ENCODE measurements at regions not wholly inside any gene's neighbourhood (a gene's known extent, or its start where the extent isn't known, plus 50 kb on each side); places are given as distances from the start of the nearest gene placed in this dataset.

GRCh38 chr4:157678478-157678877, 457.9 kb downstream of the GRIA2 start:
- TF ChIP-seq CTCF (IDR thresholded peaks at IDR 0.05) = no peak
- no peak for TF ChIP-seq EP300 (IDR thresholded peaks at IDR 0.05)
- TF ChIP-seq POLR2A (IDR thresholded peaks at IDR 0.05) = no peak

Measured in sigmoid colon (tissue), 4 donors.